Mononuclear cell (primary cell): ENCODE measurements at regions not wholly inside any gene's neighbourhood (a gene's known extent, or its start where the extent isn't known, plus 50 kb on each side); places are given as distances from the start of the nearest gene placed in this dataset.

Experiments used
- H3K27me3 ChIP-seq: 2 replicates; pipeline ENCODE4 v1.6.0; 2011; ENCODE audit warnings: low read length, control low read depth; ENCODE audit not compliant: insufficient read depth
- H3K4me1 ChIP-seq: 2 replicates; pipeline ENCODE4 v1.5.1; 2011; ENCODE audit warnings: mild to moderate bottlenecking, low read length, control low read depth; ENCODE audit not compliant: insufficient read depth
- H3K4me3 ChIP-seq: 2 replicates; pipeline ENCODE4 v1.5.1; 2011; ENCODE audit warnings: mild to moderate bottlenecking, low read length, moderate library complexity
- H3K9me3 ChIP-seq: 2 replicates; pipeline ENCODE4 v1.5.1; 2011; ENCODE audit warnings: low read depth, mild to moderate bottlenecking, control low read depth, low read length

- H3K4me3 ChIP-seq, result no peak overlapping the region
- peaks cover 16% of the 10 kb centered on the region for H3K4me1 ChIP-seq
- no peaks in the 10 kb centered on the region for H3K27me3 ChIP-seq
- H3K9me3 ChIP-seq, result no peaks in the 10 kb centered on the region
Observed at GRCh38 chr2:191533693-191534180, 144.2 kb upstream of the NABP1 start.

DNA sequence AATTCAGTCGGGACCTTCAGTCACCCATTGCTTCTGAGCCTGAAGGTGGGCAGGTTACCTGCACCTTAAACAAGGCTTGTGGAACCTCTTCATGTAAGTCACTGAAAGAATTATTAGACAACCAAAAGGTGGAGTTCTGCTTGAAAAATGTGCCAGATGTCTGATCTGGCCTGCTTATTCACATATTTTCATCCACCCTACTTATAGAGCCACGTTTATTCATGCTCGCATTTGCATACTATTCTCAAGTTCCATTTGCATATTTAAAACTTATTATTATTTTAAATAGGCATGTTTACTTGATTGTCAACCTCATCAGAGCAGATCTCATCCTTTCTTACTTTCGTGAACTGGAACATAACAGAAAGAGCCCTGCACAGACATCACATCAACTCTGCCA, 140.0 kb upstream of the NABP1 start:
- no peaks in the 10 kb centered on the region for H3K9me3 ChIP-seq
- peaks cover 16% of the 10 kb centered on the region for H3K4me1 ChIP-seq
- no peaks in the 10 kb centered on the region for H3K27me3 ChIP-seq
- H3K4me3 ChIP-seq, result no peak overlapping the region

DNA sequence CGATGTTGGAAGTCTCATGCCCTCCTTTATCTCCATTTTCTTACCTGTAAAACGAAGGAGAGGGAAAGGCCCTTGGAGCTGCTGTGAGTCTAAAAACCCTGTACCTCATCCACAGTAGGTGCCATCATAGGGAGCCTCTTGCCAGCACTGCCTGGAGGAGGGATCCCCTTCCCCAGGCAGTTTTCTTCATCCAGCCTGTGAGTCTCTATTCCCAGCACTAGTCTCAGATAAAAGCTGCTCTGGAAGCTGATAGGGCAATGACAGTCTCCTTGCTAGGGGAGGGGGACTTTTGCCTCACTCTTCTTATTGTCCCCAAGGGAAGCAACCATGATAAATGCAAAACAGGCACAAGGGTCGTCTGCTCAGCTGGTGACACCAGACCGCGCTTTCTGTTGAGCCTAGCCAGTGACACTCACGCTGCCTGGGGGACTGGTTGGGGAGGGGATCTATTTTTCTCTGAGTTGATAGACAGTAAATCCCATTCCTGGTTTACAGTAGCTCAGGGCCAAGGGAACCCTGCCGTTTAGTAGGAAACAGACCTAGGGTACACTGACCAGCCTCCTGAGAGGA, 139.5 kb upstream of the NABP1 start:
- no peak overlapping the region for H3K4me3 ChIP-seq
- no peaks in the 10 kb centered on the region for H3K27me3 ChIP-seq
- peaks cover 12% of the 10 kb centered on the region for H3K4me1 ChIP-seq
- H3K9me3 ChIP-seq, result no peaks in the 10 kb centered on the region

DNA sequence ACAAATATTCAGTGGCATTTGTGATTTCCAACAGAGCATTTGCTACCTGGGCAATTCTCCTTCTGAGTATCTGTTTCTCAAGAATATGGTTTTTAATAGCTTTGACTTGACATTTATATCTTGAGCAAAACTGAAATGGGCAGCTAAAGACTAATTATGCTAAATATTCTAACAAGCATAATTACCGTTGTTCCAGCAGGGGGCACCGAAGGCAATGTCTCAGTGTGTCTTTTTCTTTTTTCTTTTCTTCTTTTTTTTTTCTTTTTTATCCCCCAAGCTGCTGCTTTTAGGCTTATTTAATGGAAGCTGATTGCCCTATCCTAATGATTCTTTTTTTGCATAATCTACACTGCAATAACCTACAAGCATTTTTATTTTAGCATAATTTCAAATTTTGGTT, 138.9 kb upstream of the NABP1 start:
- H3K4me3 ChIP-seq, result no peak overlapping the region
- H3K4me1 ChIP-seq, result peaks cover 9% of the 10 kb centered on the region
- no peaks in the 10 kb centered on the region for H3K9me3 ChIP-seq
- H3K27me3 ChIP-seq, result no peaks in the 10 kb centered on the region

DNA sequence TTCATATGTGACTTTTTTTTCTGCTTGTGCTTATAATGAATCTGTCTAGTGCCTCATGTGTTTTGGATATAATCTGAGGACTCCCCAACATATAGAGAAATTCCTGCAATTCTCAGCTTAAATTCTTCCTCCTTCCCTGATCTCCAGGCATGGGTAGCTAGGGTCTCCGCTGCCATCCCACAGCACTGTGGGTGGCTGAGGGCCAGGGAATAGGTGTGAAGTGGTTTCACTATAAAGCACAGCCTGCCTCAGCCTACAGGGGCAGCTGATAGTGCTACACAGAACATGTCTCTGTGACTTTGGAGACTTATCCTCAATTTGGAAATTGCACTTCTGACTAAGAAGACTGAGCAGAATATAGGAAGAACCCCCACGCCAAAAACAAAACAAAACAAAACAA, 137.3 kb upstream of the NABP1 start:
- Histone ChIP-seq H3K4me1 (no peaks in the 10 kb centered on the region), H3K27me3 (no peaks in the 10 kb centered on the region), H3K4me3 (no peak overlapping the region), H3K9me3 (no peaks in the 10 kb centered on the region)

DNA sequence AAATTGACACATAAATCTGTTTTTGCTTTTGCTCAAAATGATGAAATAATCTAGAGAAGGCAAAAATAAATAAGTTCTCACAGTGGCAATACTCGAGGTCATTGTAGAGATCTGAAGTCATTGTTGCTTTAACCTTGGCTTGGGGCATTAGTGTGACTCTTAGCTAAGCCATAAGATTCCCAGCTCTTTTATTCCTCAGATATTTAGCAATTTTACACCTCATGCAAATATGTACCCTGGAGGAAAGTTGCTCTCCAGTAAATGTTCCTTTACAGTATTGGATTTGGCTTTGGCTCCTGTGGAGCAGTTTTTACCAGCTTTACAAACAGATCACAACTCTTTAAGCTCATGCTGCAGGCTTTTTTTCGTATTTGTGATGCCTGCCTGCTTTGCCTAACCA, 134.2 kb upstream of the NABP1 start:
- Histone ChIP-seq H3K9me3 (no peaks in the 10 kb centered on the region), H3K27me3 (no peaks in the 10 kb centered on the region), H3K4me3 (no peak overlapping the region), H3K4me1 (no peaks in the 10 kb centered on the region)

DNA sequence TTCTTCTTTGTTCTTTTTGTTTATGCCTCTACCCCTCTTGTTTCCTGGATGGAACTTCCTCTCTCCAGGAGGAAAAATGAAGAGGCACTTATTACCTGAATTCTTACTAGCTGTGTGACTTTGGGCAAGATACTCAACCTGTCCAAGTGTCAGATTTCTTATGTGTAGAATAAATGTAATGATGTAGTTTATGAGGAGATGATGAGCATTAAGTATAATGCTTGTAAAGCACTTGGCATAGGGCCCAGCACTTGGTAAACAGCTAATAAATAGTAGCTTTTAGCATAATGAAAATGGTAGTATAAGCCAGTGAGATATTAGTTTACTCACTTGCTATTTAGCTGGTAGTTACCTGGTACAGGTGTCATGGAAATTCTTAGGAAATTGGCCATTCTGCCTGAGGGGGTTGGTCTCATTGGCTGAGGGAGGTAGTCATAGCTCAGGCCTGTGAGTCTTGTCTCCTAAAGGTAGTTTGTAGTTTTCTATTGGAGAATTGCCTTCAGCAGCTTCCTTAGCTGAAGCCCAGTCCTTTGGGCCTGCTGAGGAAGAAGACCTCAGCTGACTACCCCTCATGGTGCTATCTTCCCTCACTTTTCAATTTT, 133.4 kb upstream of the NABP1 start:
- H3K9me3 ChIP-seq, result no peaks in the 10 kb centered on the region
- no peaks in the 10 kb centered on the region for H3K4me1 ChIP-seq
- no peak overlapping the region for H3K4me3 ChIP-seq
- no peaks in the 10 kb centered on the region for H3K27me3 ChIP-seq

DNA sequence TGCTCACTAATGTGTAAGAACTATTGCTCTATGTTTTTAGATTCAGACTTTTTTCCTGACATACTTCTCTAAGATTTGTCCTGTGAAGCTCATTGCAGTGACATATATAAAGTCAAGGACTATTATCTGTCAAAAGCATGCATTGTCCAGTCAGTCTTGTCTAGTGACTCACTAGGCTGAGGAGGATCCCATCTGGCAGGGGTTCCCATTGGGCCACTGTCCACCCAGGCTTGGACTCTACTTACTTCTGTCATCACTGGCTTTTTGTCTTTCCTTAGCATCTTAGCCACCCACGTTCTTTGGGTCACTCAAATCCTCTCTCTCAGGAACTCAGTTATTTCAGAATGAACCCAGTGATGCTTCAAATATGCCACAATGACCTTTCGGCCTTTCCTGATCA, 132.6 kb upstream of the NABP1 start:
- Histone ChIP-seq H3K9me3 (no peaks in the 10 kb centered on the region), H3K4me3 (no peak overlapping the region), H3K27me3 (no peaks in the 10 kb centered on the region), H3K4me1 (no peaks in the 10 kb centered on the region)

DNA sequence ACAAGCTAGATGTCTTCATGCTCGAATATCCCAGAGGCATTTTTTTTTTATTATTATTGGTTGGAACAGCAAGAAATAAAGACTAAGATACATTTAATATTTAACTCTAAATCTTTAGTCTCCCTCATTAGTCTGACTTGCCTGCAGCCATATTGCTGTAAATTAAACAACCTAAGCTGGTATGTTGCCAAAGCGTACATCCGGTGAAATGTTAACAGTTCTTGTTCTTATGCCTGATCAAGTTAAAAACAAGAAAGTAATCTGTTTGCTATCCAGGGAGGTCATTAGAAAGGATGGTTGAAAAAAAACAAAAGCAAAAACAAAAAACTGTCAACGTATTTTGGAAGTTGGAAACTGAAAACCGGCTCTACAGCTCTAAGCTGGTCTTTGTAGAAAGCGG, 125.9 kb upstream of the NABP1 start:
- Histone ChIP-seq H3K4me1 (peaks cover 3% of the 10 kb centered on the region), H3K9me3 (no peaks in the 10 kb centered on the region), H3K4me3 (no peak overlapping the region), H3K27me3 (no peaks in the 10 kb centered on the region)

DNA sequence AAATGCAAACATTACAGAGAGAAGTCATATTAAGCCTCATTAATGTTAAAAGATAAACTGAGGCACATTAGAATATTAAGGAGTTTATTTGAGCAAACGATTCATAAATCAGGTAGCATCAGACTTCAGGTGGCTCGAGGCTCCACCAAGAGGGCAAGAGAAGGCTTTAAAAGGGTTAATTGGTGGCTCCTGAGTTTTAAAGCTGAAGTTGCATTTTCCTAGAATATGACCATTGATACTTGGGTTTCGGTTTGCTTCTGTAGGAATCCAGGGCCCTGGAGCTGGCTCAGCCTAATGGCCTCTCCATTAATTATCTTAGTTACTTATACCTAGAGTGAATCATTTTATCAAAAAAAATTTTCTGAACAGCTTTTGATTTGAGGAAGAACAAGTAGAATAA, 123.7 kb upstream of the NABP1 start:
- Histone ChIP-seq H3K27me3 (no peaks in the 10 kb centered on the region), H3K4me1 (peaks cover 3% of the 10 kb centered on the region), H3K9me3 (no peaks in the 10 kb centered on the region), H3K4me3 (no peak overlapping the region)

GRCh38 chr2:191555092-191555742, 122.7 kb upstream of the NABP1 start:
- no peaks in the 10 kb centered on the region for H3K27me3 ChIP-seq

GRCh38 chr2:191556463-191556862, 121.5 kb upstream of the NABP1 start:
- Histone ChIP-seq H3K4me1 (peaks cover 3% of the 10 kb centered on the region), H3K27me3 (no peaks in the 10 kb centered on the region), H3K4me3 (no peak overlapping the region), H3K9me3 (no peaks in the 10 kb centered on the region)

More at GRCh38 chr2:191555092-191555742, 122.7 kb upstream of the NABP1 start:
- Histone ChIP-seq H3K4me3 (no peak overlapping the region), H3K4me1 (peaks cover 3% of the 10 kb centered on the region), H3K9me3 (no peaks in the 10 kb centered on the region)

DNA sequence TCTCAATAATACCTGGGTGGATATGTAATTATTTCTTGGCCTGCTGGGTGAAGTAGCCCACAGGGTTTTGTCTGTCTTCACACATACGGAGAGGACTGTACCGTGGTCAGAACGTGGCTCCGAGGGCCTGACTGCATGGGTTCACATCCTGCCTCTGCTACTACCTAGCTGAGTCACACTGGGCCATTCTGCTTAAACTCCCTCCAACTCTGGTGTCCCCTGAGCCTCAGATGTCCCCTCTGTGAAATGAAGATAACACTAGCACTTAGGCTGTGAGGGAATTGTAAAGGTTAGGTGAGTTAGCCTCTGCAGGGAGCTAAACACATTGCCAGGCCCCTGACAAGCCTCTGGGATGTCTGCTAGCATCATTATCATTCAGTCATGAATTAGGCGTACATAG, 120.1 kb upstream of the NABP1 start:
- Histone ChIP-seq H3K4me3 (no peak overlapping the region), H3K4me1 (peaks cover 3% of the 10 kb centered on the region), H3K27me3 (no peaks in the 10 kb centered on the region), H3K9me3 (no peaks in the 10 kb centered on the region)

DNA sequence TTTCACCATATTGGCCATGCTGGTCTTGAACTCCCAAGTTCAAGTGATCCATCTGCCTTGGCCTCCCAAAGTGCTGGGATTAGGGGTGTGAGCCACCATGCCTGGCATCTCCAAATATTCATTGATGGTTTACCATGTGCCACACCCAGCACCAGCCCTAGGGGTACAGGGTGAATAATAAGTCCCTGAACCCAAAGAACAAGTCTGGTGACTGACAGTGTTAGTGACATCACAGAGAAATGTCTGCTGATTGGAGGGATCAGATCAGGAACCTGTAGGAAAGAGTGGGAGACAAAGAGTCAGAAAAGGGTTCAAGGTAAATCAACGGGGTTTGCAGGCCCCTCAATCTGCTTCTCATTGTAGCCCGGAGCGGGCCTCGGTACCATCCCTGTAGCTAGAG, 118.4 kb upstream of the NABP1 start:
- H3K27me3 ChIP-seq, result no peaks in the 10 kb centered on the region
- no peak overlapping the region for H3K4me3 ChIP-seq
- peaks cover 3% of the 10 kb centered on the region for H3K4me1 ChIP-seq
- no peaks in the 10 kb centered on the region for H3K9me3 ChIP-seq

DNA sequence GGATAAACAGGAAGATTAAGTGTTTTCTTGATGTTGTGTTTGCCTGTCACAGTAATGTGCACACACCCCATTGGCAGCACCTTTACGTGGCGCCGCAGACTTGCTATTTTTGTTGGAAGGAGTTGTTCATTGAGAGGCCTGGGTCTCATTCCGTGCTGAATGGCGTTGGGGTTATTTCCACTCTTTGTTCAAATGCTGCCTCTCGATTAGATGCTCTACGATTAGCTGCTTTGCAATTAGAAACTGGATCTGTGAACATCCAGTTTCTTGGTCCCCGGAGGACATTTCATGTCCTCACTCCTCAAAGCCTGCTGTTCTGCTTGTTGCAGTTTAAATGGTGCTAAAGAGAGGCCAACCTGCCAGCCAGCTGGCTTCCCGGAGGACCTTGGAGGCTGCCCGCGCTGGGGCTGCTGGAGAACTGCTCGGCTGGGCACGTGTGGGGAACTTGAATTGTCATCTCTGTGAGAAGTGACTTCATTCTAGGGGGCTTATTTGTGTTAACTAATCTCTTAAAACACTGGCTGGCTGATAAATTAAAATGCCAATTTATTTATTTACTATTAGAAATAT, 117.4 kb upstream of the NABP1 start:
- Histone ChIP-seq H3K9me3 (no peaks in the 10 kb centered on the region), H3K4me3 (no peak overlapping the region), H3K27me3 (no peaks in the 10 kb centered on the region), H3K4me1 (peaks cover 6% of the 10 kb centered on the region)
